H9 (cell line): ENCODE measurements at regions not wholly inside any gene's neighbourhood (a gene's known extent, or its start where the extent isn't known, plus 50 kb on each side); places are given as distances from the start of the nearest gene placed in this dataset.

Experiments
- DNase-seq: peaks from one replicate; pipeline ENCODE4 v3.0.0-alpha.2; 2017
- H2AFZ ChIP-seq: one replicate; pipeline ENCODE4 v1.6.1; 2013; ENCODE audit warnings: mild to moderate bottlenecking, low read length, control low read depth, moderate library complexity
- H2AK5ac ChIP-seq: 2 replicates; pipeline ENCODE4 v1.6.1; 2013; ENCODE audit warnings: low read length, control low read depth, mixed read lengths; ENCODE audit not compliant: insufficient read length
- H2BK120ac ChIP-seq: one replicate; pipeline ENCODE4 v1.6.1; 2013; ENCODE audit warnings: low read depth, mild to moderate bottlenecking, low read length, control low read depth, inconsistent platforms; ENCODE audit not compliant: poor library complexity, severe bottlenecking
- H2BK12ac ChIP-seq: 2 replicates; pipeline ENCODE4 v1.6.1; 2013; ENCODE audit warnings: low read length, control low read depth, mixed read lengths, low read depth; ENCODE audit not compliant: insufficient read length
- H2BK15ac ChIP-seq: 2 replicates; pipeline ENCODE4 v1.6.1; 2013; ENCODE audit warnings: low read depth, low read length, control low read depth
- H2BK20ac ChIP-seq: one replicate; pipeline ENCODE4 v1.6.1; 2013; ENCODE audit warnings: low read depth, mild to moderate bottlenecking, low read length, control low read depth, inconsistent platforms; ENCODE audit not compliant: poor library complexity, severe bottlenecking
- H2BK5ac ChIP-seq: 2 replicates; pipeline ENCODE4 v1.6.1; 2013; ENCODE audit warnings: low read length, control low read depth, mixed read lengths; ENCODE audit not compliant: insufficient read length
- H3K14ac ChIP-seq: 2 replicates; pipeline ENCODE4 v1.6.1; 2013; ENCODE audit warnings: low read length, control low read depth; ENCODE audit not compliant: insufficient read depth
- H3K18ac ChIP-seq: 2 replicates; pipeline ENCODE4 v1.6.1; 2013; ENCODE audit warnings: low read depth, mild to moderate bottlenecking, mixed read lengths, low read length, control low read depth; ENCODE audit not compliant: insufficient read length
- H3K23ac ChIP-seq: 2 replicates; pipeline ENCODE4 v1.6.1; 2013; ENCODE audit warnings: low read length, control low read depth, mixed read lengths, low read depth; ENCODE audit not compliant: insufficient read length
- H3K23me2 ChIP-seq: 2 replicates; pipeline ENCODE4 v1.6.1; 2013; ENCODE audit warnings: low read depth, mild to moderate bottlenecking, mixed read lengths, low read length, control low read depth; ENCODE audit not compliant: insufficient read length, poor library complexity, severe bottlenecking
- H3K27ac ChIP-seq: 2 replicates; pipeline ENCODE4 v1.5.1; 2013; ENCODE audit warnings: low read length, control low read depth, mixed read lengths, low read depth; ENCODE audit not compliant: insufficient read length
- H3K27me3 ChIP-seq: 2 replicates; pipeline ENCODE4 v1.6.1; 2013; ENCODE audit warnings: low read length, control low read depth, inconsistent platforms; ENCODE audit not compliant: insufficient read depth
- H3K4ac ChIP-seq: 2 replicates; pipeline ENCODE4 v1.6.1; 2013; ENCODE audit warnings: low read depth, mild to moderate bottlenecking, control low read depth, inconsistent platforms, low read length, moderate library complexity
- H3K4me1 ChIP-seq: 2 replicates; pipeline ENCODE4 v1.6.1; 2013; ENCODE audit warnings: low read length, control low read depth, inconsistent platforms; ENCODE audit not compliant: insufficient read depth
- H3K4me2 ChIP-seq: 2 replicates; pipeline ENCODE4 v1.6.1; 2013; ENCODE audit warnings: low read length, control low read depth, mixed read lengths; ENCODE audit not compliant: insufficient read length, insufficient read depth
- H3K56ac ChIP-seq: 2 replicates; pipeline ENCODE4 v1.6.1; 2013; ENCODE audit warnings: low read depth, mild to moderate bottlenecking, mixed read lengths, low read length, control low read depth; ENCODE audit not compliant: insufficient read length
- H3K79me1 ChIP-seq: 2 replicates; pipeline ENCODE4 v1.6.1; 2013; ENCODE audit warnings: low read depth, mild to moderate bottlenecking, moderate library complexity, low read length, control low read depth, inconsistent platforms; ENCODE audit not compliant: insufficient read depth, poor library complexity, severe bottlenecking
- H3K79me2 ChIP-seq: 2 replicates; pipeline ENCODE4 v1.6.1; 2013; ENCODE audit warnings: low read length, control low read depth, inconsistent platforms; ENCODE audit not compliant: insufficient read depth
- H3K9ac ChIP-seq: 2 replicates; pipeline ENCODE4 v1.6.1; 2013; ENCODE audit warnings: low read length, control low read depth, mixed read lengths; ENCODE audit not compliant: insufficient read length; ENCODE audit errors: extremely low read depth
- H3K9me3 ChIP-seq: one replicate; pipeline ENCODE4 v1.6.1; 2013; ENCODE audit warnings: low read depth, low read length, inconsistent platforms; ENCODE audit not compliant: control insufficient read depth
- H3T11ph ChIP-seq: one replicate; pipeline ENCODE4 v1.6.1; 2013; ENCODE audit warnings: mild to moderate bottlenecking, low read length, control low read depth, inconsistent platforms
- H4K20me1 ChIP-seq: one replicate; pipeline ENCODE4 v1.6.1; 2013; ENCODE audit not compliant: control insufficient read depth, insufficient read length, insufficient read depth
- H4K5ac ChIP-seq: 2 replicates; pipeline ENCODE4 v1.6.1; 2013; ENCODE audit warnings: low read depth, mild to moderate bottlenecking, mixed read lengths, low read length, control low read depth; ENCODE audit not compliant: insufficient read length
- H4K8ac ChIP-seq: replicated peaks from 2 replicates; pipeline ENCODE4 v1.6.1; 2013; ENCODE audit warnings: low read length, control low read depth, mixed read lengths, low read depth; ENCODE audit not compliant: insufficient read length
- H4K91ac ChIP-seq: 2 replicates; pipeline ENCODE4 v1.6.1; 2013; ENCODE audit warnings: low read depth, mild to moderate bottlenecking, moderate library complexity, mixed read lengths, low read length, control low read depth; ENCODE audit not compliant: insufficient read length
- H3K27ac Mint-ChIP-seq, 3 experiments: 2 replicates in 2 of 3; 3 replicates in 1 of 3; pipeline ENCODE4 v1.8.0; 2020 to 2021; ENCODE audit warnings: mixed read lengths in 3 of 3, mild to moderate bottlenecking in 1 of 3, moderate library complexity in 1 of 3
- H3K27me3 Mint-ChIP-seq: 2 replicates; pipeline ENCODE4 v1.8.0; 2021; ENCODE audit warnings: low read depth, mild to moderate bottlenecking, moderate library complexity, mixed read lengths
- H3K36me3 Mint-ChIP-seq, 3 experiments: 2 replicates in 2 of 3; 3 replicates in 1 of 3; pipeline ENCODE4 v1.8.0; 2020 to 2021; ENCODE audit warnings: low read depth in 3 of 3, mixed read lengths in 3 of 3; ENCODE audit not compliant: insufficient read depth in 1 of 3
- H3K4me1 Mint-ChIP-seq, 2 experiments: 2 replicates each; pipeline ENCODE4 v1.8.0; 2020; ENCODE audit warnings: mixed read lengths in 2 of 2
- H3K4me3 Mint-ChIP-seq, 2 experiments: 2 replicates in 1 of 2; 3 replicates in 1 of 2; pipeline ENCODE4 v1.8.0; 2020 to 2021; ENCODE audit warnings: mild to moderate bottlenecking in 2 of 2, mixed read lengths in 2 of 2, moderate library complexity in 1 of 2
- H3K9me3 Mint-ChIP-seq, 2 experiments: 2 replicates in 1 of 2; 3 replicates in 1 of 2; pipeline ENCODE4 v1.8.0; 2020; ENCODE audit warnings: mild to moderate bottlenecking in 2 of 2, mixed read lengths in 2 of 2, moderate library complexity in 1 of 2
- CTCF ChIP-seq: fragments of 200-600 bp; sonication (generic); conservative IDR thresholded peaks from 3 replicates; pipeline ENCODE4 v1.8.0; 2021; ENCODE audit warnings: antibody characterized with exemption, mild to moderate bottlenecking
- WGBS: extraction: QIAGEN DNeasy Blood & Tissue Kit; methylation state at CpG from one replicate; pipeline ENCODE4 v1.1.7; 2013; ENCODE audit warnings: missing lambda C conversion rate, low lambda C conversion rate, mixed read lengths; ENCODE audit not compliant: insufficient read length; ENCODE audit errors: extremely low coverage; 5-methylcytosine and 5-hydroxymethylcytosine counted together

- H3K36me3 Mint-ChIP-seq: peaks cover 0 to 4% (median 0%) of the 10 kb centered on the region in 3 experiments; a peak in 3 of 7 replicates
- no peak overlapping the region for H3K27ac Mint-ChIP-seq
- peaks cover 18 to 22% of the 10 kb centered on the region in 2 experiments for H3K4me1 Mint-ChIP-seq
- Histone ChIP-seq H3T11ph (no peak overlapping the region), H3K4me2 (no peak overlapping the region), H2AFZ (no peak overlapping the region), H3K9ac (no peak overlapping the region), H2BK15ac (no peak overlapping the region), H3K79me2 (no peaks in the 10 kb centered on the region), H2BK120ac (no peak overlapping the region), H3K56ac (no peak overlapping the region), H4K5ac (no peak overlapping the region), H3K27ac (no peak overlapping the region), H3K23me2 (no peaks in the 10 kb centered on the region), H4K8ac (no peak overlapping the region), H3K27me3 (no peaks in the 10 kb centered on the region), H3K23ac (no peak overlapping the region), H3K18ac (no peak overlapping the region), H3K4me1 (peaks cover 5% of the 10 kb centered on the region; the same call in 1 of the 2 replicates), H2BK5ac (no peak overlapping the region), H2AK5ac (no peak overlapping the region), H3K79me1 (no peaks in the 10 kb centered on the region), H3K4ac (no peak overlapping the region), H2BK20ac (no peak overlapping the region), H4K20me1 (no peaks in the 10 kb centered on the region), H3K14ac (no peak overlapping the region), H4K91ac (no peak overlapping the region), H3K9me3 (no peaks in the 10 kb centered on the region), H2BK12ac (no peak overlapping the region)
- H3K9me3 Mint-ChIP-seq: peaks cover 3 to 8% of the 10 kb centered on the region in 2 experiments; a peak in 4 of 5 replicates
- no peak for TF ChIP-seq CTCF
- peaks cover 2% of the 10 kb centered on the region for H3K27me3 Mint-ChIP-seq
- H3K4me3 Mint-ChIP-seq: no peak overlapping the region
- no CpG with 5 or more reads among the region's 3 CpGs for WGBS
- no peak for DNase-seq
Measured at GRCh38 chr16:9533042-9533441, 441.6 kb downstream of the HAPSTR1 start.
